NCI-H69 (cell line): ENCODE measurements at regions not wholly inside any gene's neighbourhood (a gene's known extent, or its start where the extent isn't known, plus 50 kb on each side); places are given as distances from the start of the nearest gene placed in this dataset.
"Not testable (repeated sequence)": the region's sequence is repeated elsewhere in the genome, so short reads cannot be mapped to it uniquely, and the experiment has no call there.

Source experiments
- DNase-seq: peaks from one replicate; lab custom pipeline; 2025; lab: John Stamatoyannopoulos, UW

GRCh38 chr13:37164635-37165034, 59.2 kb upstream of the CSNK1A1L start:
- no peak for DNase-seq

- DNase-seq = no peak
Observed at GRCh38 chr13:37163641-37164265, 58.3 kb upstream of the CSNK1A1L start.

- no peak for DNase-seq
Observed at GRCh38 chr13:37158481-37158880, 53.0 kb upstream of the CSNK1A1L start.

- DNase-seq = not testable (repeated sequence)
Observed at GRCh38 chr13:37155613-37156097, 50.2 kb upstream of the CSNK1A1L start.
